Naive thymus-derived CD8-positive, alpha-beta T cell (primary cell): ENCODE measurements at regions not wholly inside any gene's neighbourhood (a gene's known extent, or its start where the extent isn't known, plus 50 kb on each side); places are given as distances from the start of the nearest gene placed in this dataset.
"Not testable (repeated sequence)": the region's sequence is repeated elsewhere in the genome, so short reads cannot be mapped to it uniquely, and the experiment has no call there.

Experiments
- ATAC-seq, 2 donors: fragments of 150-1000 bp; cut with Tn5 transposase in 1 of 2; sonication (Bioruptor Pico), chemical (Tn5 transposase) in 1 of 2; 1 replicate in 1 of 2; 2 replicates in 1 of 2; pipeline ENCODE4 v1.10.0; 2021; ENCODE audit warnings: mild to moderate bottlenecking in 2 of 2, moderate library complexity in 2 of 2
- POLR2A ChIA-PET: fragments of 350-600 bp; sonication (Branson Sonifier 250); formaldehyde crosslinking; loops from one replicate; lab custom pipeline; 2021; ENCODE audit warnings: antibody characterized with exemption; lab: Charles Lee
- DNase-seq, 10 donors: peaks; one replicate each; pipeline versions ENCODE4 v3.0.0 to v3.0.0-alpha.2; 2020 to 2022
- H3K27ac Mint-ChIP-seq, 10 donors: one replicate each; pipeline ENCODE4 v1.8.0; 2020 to 2022; ENCODE audit warnings: mild to moderate bottlenecking in 10 of 10, mixed read lengths in 10 of 10, moderate library complexity in 4 of 10, inconsistent platforms in 1 of 10
- H3K27me3 Mint-ChIP-seq, 5 donors: one replicate each; pipeline ENCODE4 v1.8.0; 2021 to 2022; ENCODE audit warnings: mixed read lengths in 5 of 5
- H3K36me3 Mint-ChIP-seq, 3 donors: one replicate each; pipeline ENCODE4 v1.8.0; 2020 to 2022; ENCODE audit warnings: mixed read lengths in 3 of 3, mild to moderate bottlenecking in 2 of 3, inconsistent platforms in 1 of 3
- H3K4me1 Mint-ChIP-seq, 4 donors: one replicate each; pipeline ENCODE4 v1.8.0; 2021 to 2022; ENCODE audit warnings: mixed read lengths in 4 of 4
- H3K4me3 Mint-ChIP-seq, 10 donors: one replicate each; pipeline ENCODE4 v1.8.0; 2020 to 2022; ENCODE audit warnings: mild to moderate bottlenecking in 10 of 10, mixed read lengths in 10 of 10, moderate library complexity in 6 of 10, inconsistent platforms in 1 of 10
- H3K9me3 Mint-ChIP-seq, 9 donors: one replicate each; pipeline ENCODE4 v1.8.0; 2020 to 2022; ENCODE audit warnings: mixed read lengths in 9 of 9, mild to moderate bottlenecking in 3 of 9, inconsistent platforms in 1 of 9, moderate library complexity in 1 of 9

DNA sequence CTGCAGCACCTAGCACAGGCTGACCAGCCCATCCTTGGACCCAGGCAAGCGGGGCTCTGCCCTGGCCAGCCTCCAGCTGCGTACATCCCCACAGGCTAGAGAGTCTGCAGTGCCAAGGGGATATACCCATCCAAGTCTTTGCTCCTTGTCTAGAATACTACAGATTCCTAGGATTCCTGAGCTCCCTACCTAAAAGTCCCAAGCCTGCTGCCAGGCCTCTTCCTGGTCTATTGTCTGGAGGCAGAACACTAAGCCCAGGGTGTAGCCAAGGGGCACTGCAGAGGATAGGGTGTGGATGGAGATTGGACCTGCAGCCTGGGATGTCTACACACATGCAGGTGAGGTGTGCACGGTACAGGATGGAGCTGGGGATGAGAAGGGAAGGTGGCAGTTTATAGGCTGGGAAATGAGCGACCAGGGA is 90.0 kb upstream of the SIRPA start:
- Mint-ChIP-seq H3K36me3 (no peaks in the 10 kb centered on the region), H3K27me3 (peaks cover 24 to 77% (median 49%) of the 10 kb centered on the region in 5 donors), H3K4me3 (no peak overlapping the region), H3K4me1 (peaks cover 7 to 22% (median 17%) of the 10 kb centered on the region in 4 donors), H3K27ac (no peak overlapping the region), H3K9me3 (no peaks in the 10 kb centered on the region)
- ATAC-seq: no peak
- POLR2A ChIA-PET: no interaction called here
- no peak for DNase-seq

- Mint-ChIP-seq H3K9me3 (no peaks in the 10 kb centered on the region), H3K36me3 (no peaks in the 10 kb centered on the region), H3K4me1 (peaks cover 5 to 22% (median 17%) of the 10 kb centered on the region in 4 donors), H3K27ac (peak overlapping the region in 1 of 10 donors; percentile 70), H3K4me3 (peak overlapping the region in 1 of 10 donors; percentile 68), H3K27me3 (peaks cover 28 to 77% (median 50%) of the 10 kb centered on the region in 5 donors)
- no peak for DNase-seq
- no peak for ATAC-seq
- POLR2A ChIA-PET: no interaction called here
Measured at GRCh38 chr20:1804554-1804956, 90.7 kb upstream of the SIRPA start.

DNA sequence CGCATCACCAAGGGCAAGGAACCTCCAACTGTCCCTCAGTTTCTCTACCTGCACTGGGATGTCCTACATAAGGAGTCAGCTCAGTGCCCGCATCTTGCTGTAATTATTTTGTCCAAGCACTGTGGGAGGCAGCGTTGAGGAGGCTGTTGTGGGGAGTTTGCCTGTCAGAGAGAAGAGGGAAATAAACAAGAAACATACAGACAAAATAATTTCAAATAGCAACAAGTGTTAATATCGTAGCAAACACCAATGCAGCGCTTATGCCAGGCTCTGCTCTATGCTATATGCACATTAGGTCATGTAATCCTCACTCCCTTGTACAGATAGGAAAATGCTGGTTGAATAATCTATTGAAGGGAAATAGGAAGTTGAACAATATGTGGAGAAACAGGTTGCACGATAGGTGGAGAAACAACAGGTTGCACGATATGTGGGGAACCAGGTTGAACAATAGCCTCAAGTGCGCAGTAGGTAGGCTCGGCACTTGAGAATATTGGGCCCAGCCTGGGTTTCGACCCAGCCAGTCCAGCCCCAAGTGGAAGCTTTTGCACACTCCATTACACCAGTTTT is 91.2 kb upstream of the SIRPA start:
- H3K4me1 Mint-ChIP-seq: peaks cover 5 to 22% (median 17%) of the 10 kb centered on the region in 4 donors
- no peaks in the 10 kb centered on the region for H3K9me3 Mint-ChIP-seq
- peak overlapping the region; percentile 8 to 72 (median 56) for H3K4me3 Mint-ChIP-seq
- ATAC-seq (no peak), DNase-seq (no peak)
- peaks cover 30 to 77% (median 51%) of the 10 kb centered on the region in 5 donors for H3K27me3 Mint-ChIP-seq
- no peak overlapping the region for H3K27ac Mint-ChIP-seq
- POLR2A ChIA-PET: no interaction called here
- no peaks in the 10 kb centered on the region for H3K36me3 Mint-ChIP-seq

- Mint-ChIP-seq H3K27me3 (peaks cover 34 to 81% (median 58%) of the 10 kb centered on the region in 5 donors), H3K9me3 (no peaks in the 10 kb centered on the region), H3K36me3 (no peaks in the 10 kb centered on the region), H3K27ac (no peak overlapping the region), H3K4me3 (peak overlapping the region; percentile 8 to 81 (median 70)), H3K4me1 (peaks cover 5 to 22% (median 17%) of the 10 kb centered on the region in 4 donors)
- DNase-seq: peak in 6 of 10 donors; percentile 6 to 68 (median 20)
- POLR2A ChIA-PET: no interaction called here
- ATAC-seq: peak; percentile 56 to 75
Measured at GRCh38 chr20:1803061-1803931, 91.9 kb upstream of the SIRPA start.

GRCh38 chr20:1802385-1803060 is 92.7 kb upstream of the SIRPA start:
- POLR2A ChIA-PET: no interaction called here

GRCh38 chr20:1801929-1802306 is 93.3 kb upstream of the SIRPA start:
- Mint-ChIP-seq H3K27ac (no peak overlapping the region), H3K9me3 (no peaks in the 10 kb centered on the region), H3K4me1 (peaks cover 5 to 22% (median 17%) of the 10 kb centered on the region in 4 donors), H3K4me3 (peak overlapping the region in 9 of 10 donors; percentile 54 to 81 (median 70)), H3K36me3 (no peaks in the 10 kb centered on the region), H3K27me3 (peaks cover 34 to 76% (median 52%) of the 10 kb centered on the region in 5 donors)
- DNase-seq (no peak), ATAC-seq (no peak)
- POLR2A ChIA-PET: no interaction called here

More at GRCh38 chr20:1802385-1803060, 92.7 kb upstream of the SIRPA start:
- Mint-ChIP-seq H3K27me3 (peaks cover 34 to 81% (median 55%) of the 10 kb centered on the region in 5 donors), H3K4me1 (peaks cover 5 to 22% (median 17%) of the 10 kb centered on the region in 4 donors), H3K27ac (peak overlapping the region in 1 of 10 donors; percentile 50), H3K36me3 (no peaks in the 10 kb centered on the region), H3K9me3 (no peaks in the 10 kb centered on the region), H3K4me3 (peak overlapping the region; percentile 44 to 81 (median 67))
- DNase-seq (peak in 9 of 10 donors; percentile 18 to 67 (median 35)), ATAC-seq (peak; percentile 80 to 86)

- peak overlapping the region in 4 of 10 donors; percentile 61 to 81 (median 76) for H3K4me3 Mint-ChIP-seq
- no peaks in the 10 kb centered on the region for H3K9me3 Mint-ChIP-seq
Measured at GRCh38 chr20:1801225-1801928, 93.8 kb upstream of the SIRPA start.

DNA sequence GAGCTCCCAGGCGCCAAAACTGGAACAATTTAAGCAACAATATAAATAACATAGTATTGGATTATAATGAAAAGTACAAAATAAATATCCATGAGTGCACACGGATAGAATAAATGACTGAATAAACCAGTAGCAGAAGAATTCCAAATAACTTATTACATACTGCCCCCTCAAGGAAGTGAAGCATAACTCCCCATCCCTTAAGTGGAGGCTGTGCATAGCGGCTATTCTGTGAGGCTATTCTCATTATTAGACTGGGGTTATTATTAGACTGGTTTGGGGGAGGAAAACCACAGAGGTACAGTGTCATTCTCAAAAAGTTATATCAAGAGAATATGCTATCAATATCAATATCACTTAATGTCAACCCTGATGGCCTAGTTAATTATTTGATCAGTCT is 94.4 kb upstream of the SIRPA start:
- H3K9me3 Mint-ChIP-seq: no peaks in the 10 kb centered on the region
- ATAC-seq (no peak), DNase-seq (no peak)
- H3K27ac Mint-ChIP-seq: no peak overlapping the region
- H3K4me3 Mint-ChIP-seq: no peak overlapping the region
- H3K4me1 Mint-ChIP-seq: peaks cover 5 to 22% (median 17%) of the 10 kb centered on the region in 4 donors
- H3K27me3 Mint-ChIP-seq: peaks cover 31 to 76% (median 52%) of the 10 kb centered on the region in 5 donors
- H3K36me3 Mint-ChIP-seq: no peaks in the 10 kb centered on the region
- POLR2A ChIA-PET: no interaction called here

More at GRCh38 chr20:1801225-1801928, 93.8 kb upstream of the SIRPA start:
- ATAC-seq (no peak), DNase-seq (no peak)
- Mint-ChIP-seq H3K27ac (no peak overlapping the region), H3K36me3 (no peaks in the 10 kb centered on the region), H3K27me3 (peaks cover 34 to 76% (median 52%) of the 10 kb centered on the region in 5 donors), H3K4me1 (peaks cover 5 to 22% (median 17%) of the 10 kb centered on the region in 4 donors)
- POLR2A ChIA-PET: no interaction called here

DNA sequence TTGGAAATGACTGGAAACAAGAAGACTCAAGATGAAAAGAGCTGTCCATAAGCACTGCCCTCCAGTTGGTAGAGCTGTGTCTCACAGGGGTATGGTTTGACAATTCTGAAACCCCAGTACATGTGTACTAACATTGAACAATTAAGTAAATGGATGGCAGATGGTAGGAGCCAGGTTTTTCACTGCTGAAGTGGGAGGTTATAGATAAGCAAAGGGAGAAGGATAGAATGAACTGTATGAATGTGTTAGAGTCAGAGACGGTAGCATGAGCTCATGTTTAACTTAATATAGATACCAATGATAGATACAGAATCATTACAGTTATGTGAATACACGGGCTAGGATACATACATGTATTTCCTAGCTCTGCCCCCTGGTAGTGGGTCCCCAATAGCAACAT is 95.0 kb upstream of the SIRPA start:
- Mint-ChIP-seq H3K27me3 (peaks cover 31 to 72% (median 49%) of the 10 kb centered on the region in 5 donors), H3K36me3 (no peaks in the 10 kb centered on the region), H3K27ac (no peak overlapping the region), H3K4me3 (peak overlapping the region in 1 of 10 donors; percentile 20), H3K9me3 (no peaks in the 10 kb centered on the region), H3K4me1 (peaks cover 5 to 22% (median 17%) of the 10 kb centered on the region in 4 donors)
- POLR2A ChIA-PET: no interaction called here
- no peak for ATAC-seq
- DNase-seq: no peak

GRCh38 chr20:1799746-1800145 is 95.5 kb upstream of the SIRPA start:
- Mint-ChIP-seq H3K27me3 (peaks cover 31 to 68% (median 46%) of the 10 kb centered on the region in 5 donors), H3K4me1 (peaks cover 5 to 21% (median 17%) of the 10 kb centered on the region in 4 donors)
- DNase-seq, H3K4me3 Mint-ChIP-seq, H3K36me3 Mint-ChIP-seq, H3K9me3 Mint-ChIP-seq, POLR2A ChIA-PET, H3K27ac Mint-ChIP-seq, ATAC-seq: not testable (repeated sequence)

- Mint-ChIP-seq H3K27ac (no peak overlapping the region), H3K36me3 (no peaks in the 10 kb centered on the region), H3K27me3 (peaks cover 30 to 60% (median 42%) of the 10 kb centered on the region in 5 donors), H3K9me3 (no peaks in the 10 kb centered on the region), H3K4me1 (peaks cover 4 to 18% (median 13%) of the 10 kb centered on the region in 4 donors), H3K4me3 (no peak overlapping the region)
- POLR2A ChIA-PET: no interaction called here
- DNase-seq (no peak), ATAC-seq (no peak)
Measured at GRCh38 chr20:1798982-1799381, 96.2 kb upstream of the SIRPA start.

DNA sequence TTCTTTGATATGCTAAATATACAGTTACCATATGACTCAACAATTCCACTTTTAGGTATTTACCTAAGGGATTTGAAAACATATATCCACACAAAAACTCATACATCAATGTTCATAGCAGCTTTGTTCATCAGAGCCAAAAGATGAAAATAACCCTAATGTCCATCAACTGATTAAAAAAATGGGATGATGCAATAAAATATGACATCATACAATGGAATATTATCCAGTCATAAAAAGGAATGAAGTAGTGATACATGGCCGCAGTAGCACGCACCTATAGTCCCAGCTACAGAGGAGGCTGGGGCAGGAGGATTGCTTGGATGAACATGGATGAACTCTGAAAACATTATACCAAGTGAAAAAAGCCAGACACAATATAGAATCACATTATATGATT is 101.4 kb upstream of the SIRPA start:
- Mint-ChIP-seq H3K36me3 (no peaks in the 10 kb centered on the region), H3K4me1 (no peaks in the 10 kb centered on the region), H3K27ac (no peak overlapping the region), H3K4me3 (no peak overlapping the region), H3K27me3 (peaks cover 12 to 36% (median 25%) of the 10 kb centered on the region in 5 donors), H3K9me3 (no peaks in the 10 kb centered on the region)
- no peak for ATAC-seq
- no peak for DNase-seq
- POLR2A ChIA-PET: interaction anchor here (0.7 kb wide), 1 partner anchor 309 kb away, joined by 3 read pairs; no protein-coding TSS in a partner anchor
